ENCODE measurements at regions not wholly inside any gene's neighbourhood (a gene's known extent, or its start where the extent isn't known, plus 50 kb on each side); places are given as distances from the start of the nearest gene placed in this dataset.

GRCh38 chr12:124433879-124434278 lies 133.5 kb downstream of the NCOR2 start:
- Histone ChIP-seq H3K4me3 (ENCODE audit: low read depth in 1 of 5, low read length in 5 of 5) (no peak overlapping the region), H3K27ac (ENCODE audit: low read depth, low read length) (no peak overlapping the region), H3K4me1 (ENCODE audit: control insufficient read depth in 5 of 5, insufficient read depth in 5 of 5, low read length in 5 of 5) (peaks cover 3 to 34% (median 23%) of the 10 kb centered on the region in 5 donors), H3K27me3 (ENCODE audit: control insufficient read depth in 5 of 5, insufficient read depth in 4 of 5, low read length in 5 of 5) (no peaks in the 10 kb centered on the region), H3K9ac (ENCODE audit: low read length in 5 of 5) (no peak overlapping the region), H3K9me3 (ENCODE audit: control insufficient read depth in 5 of 5, low read length in 5 of 5) (no peaks in the 10 kb centered on the region), H3K36me3 (ENCODE audit: control insufficient read depth in 5 of 5, insufficient read depth in 5 of 5, low read length in 5 of 5) (peaks cover 0 to 69% (median 37%) of the 10 kb centered on the region in 5 donors)

GRCh38 chr12:124433147-124433874 lies 134.1 kb downstream of the NCOR2 start:
- Histone ChIP-seq H3K4me1 (ENCODE audit: control insufficient read depth in 5 of 5, insufficient read depth in 5 of 5, low read length in 5 of 5) (peaks cover 7 to 40% (median 29%) of the 10 kb centered on the region in 5 donors), H3K27ac (ENCODE audit: low read depth, low read length) (no peak overlapping the region), H3K27me3 (ENCODE audit: control insufficient read depth in 5 of 5, insufficient read depth in 4 of 5, low read length in 5 of 5) (no peaks in the 10 kb centered on the region), H3K9me3 (ENCODE audit: control insufficient read depth in 5 of 5, low read length in 5 of 5) (no peaks in the 10 kb centered on the region), H3K36me3 (ENCODE audit: control insufficient read depth in 5 of 5, insufficient read depth in 5 of 5, low read length in 5 of 5) (peaks cover 0 to 68% (median 37%) of the 10 kb centered on the region in 5 donors), H3K9ac (ENCODE audit: low read length in 5 of 5) (peak overlapping the region in 1 of 5 donors; percentile 28), H3K4me3 (ENCODE audit: low read depth in 1 of 5, low read length in 5 of 5) (no peak overlapping the region)

GRCh38 chr12:124432376-124432775 lies 135.0 kb downstream of the NCOR2 start:
- Histone ChIP-seq H3K9ac (ENCODE audit: low read length in 5 of 5) (no peak overlapping the region), H3K4me1 (ENCODE audit: control insufficient read depth in 5 of 5, insufficient read depth in 5 of 5, low read length in 5 of 5) (peaks cover 12 to 49% (median 38%) of the 10 kb centered on the region in 5 donors), H3K27ac (ENCODE audit: low read depth, low read length) (no peak overlapping the region), H3K9me3 (ENCODE audit: control insufficient read depth in 5 of 5, low read length in 5 of 5) (no peaks in the 10 kb centered on the region), H3K4me3 (ENCODE audit: low read depth in 1 of 5, low read length in 5 of 5) (no peak overlapping the region), H3K27me3 (ENCODE audit: control insufficient read depth in 5 of 5, insufficient read depth in 4 of 5, low read length in 5 of 5) (no peaks in the 10 kb centered on the region), H3K36me3 (ENCODE audit: control insufficient read depth in 5 of 5, insufficient read depth in 5 of 5, low read length in 5 of 5) (peaks cover 0 to 59% (median 34%) of the 10 kb centered on the region in 5 donors)

GRCh38 chr12:124431971-124432370 lies 135.4 kb downstream of the NCOR2 start:
- Histone ChIP-seq H3K9me3 (ENCODE audit: control insufficient read depth in 5 of 5, low read length in 5 of 5) (no peaks in the 10 kb centered on the region), H3K36me3 (ENCODE audit: control insufficient read depth in 5 of 5, insufficient read depth in 5 of 5, low read length in 5 of 5) (peaks cover 0 to 56% (median 30%) of the 10 kb centered on the region in 5 donors), H3K27ac (ENCODE audit: low read depth, low read length) (no peak overlapping the region), H3K4me3 (ENCODE audit: low read depth in 1 of 5, low read length in 5 of 5) (no peak overlapping the region), H3K9ac (ENCODE audit: low read length in 5 of 5) (no peak overlapping the region), H3K27me3 (ENCODE audit: control insufficient read depth in 5 of 5, insufficient read depth in 4 of 5, low read length in 5 of 5) (no peaks in the 10 kb centered on the region), H3K4me1 (ENCODE audit: control insufficient read depth in 5 of 5, insufficient read depth in 5 of 5, low read length in 5 of 5) (peaks cover 12 to 53% (median 42%) of the 10 kb centered on the region in 5 donors)

- Histone ChIP-seq H3K4me1 (ENCODE audit: control insufficient read depth in 5 of 5, insufficient read depth in 5 of 5, low read length in 5 of 5) (peaks cover 12 to 60% (median 48%) of the 10 kb centered on the region in 5 donors), H3K9me3 (ENCODE audit: control insufficient read depth in 5 of 5, low read length in 5 of 5) (no peaks in the 10 kb centered on the region), H3K9ac (ENCODE audit: low read length in 5 of 5) (no peak overlapping the region), H3K27me3 (ENCODE audit: control insufficient read depth in 5 of 5, insufficient read depth in 4 of 5, low read length in 5 of 5) (no peaks in the 10 kb centered on the region), H3K36me3 (ENCODE audit: control insufficient read depth in 5 of 5, insufficient read depth in 5 of 5, low read length in 5 of 5) (peaks cover 0 to 55% (median 36%) of the 10 kb centered on the region in 5 donors), H3K4me3 (ENCODE audit: low read depth in 1 of 5, low read length in 5 of 5) (no peak overlapping the region), H3K27ac (ENCODE audit: low read depth, low read length) (no peak overlapping the region)
Measured at GRCh38 chr12:124430491-124430890, 135.6 kb downstream of the RFLNA start.

GRCh38 chr12:124429535-124429934 lies 134.6 kb downstream of the RFLNA start:
- no peak overlapping the region for H3K9ac ChIP-seq (ENCODE audit: low read length in 5 of 5)
- no peak overlapping the region for H3K27ac ChIP-seq (ENCODE audit: low read depth, low read length)
- no peak overlapping the region for H3K4me3 ChIP-seq (ENCODE audit: low read depth in 1 of 5, low read length in 5 of 5)
- peaks cover 12 to 60% (median 48%) of the 10 kb centered on the region in 5 donors for H3K4me1 ChIP-seq (ENCODE audit: control insufficient read depth in 5 of 5, insufficient read depth in 5 of 5, low read length in 5 of 5)
- H3K36me3 ChIP-seq (ENCODE audit: control insufficient read depth in 5 of 5, insufficient read depth in 5 of 5, low read length in 5 of 5), result peaks cover 0 to 53% (median 41%) of the 10 kb centered on the region in 5 donors
- H3K9me3 ChIP-seq (ENCODE audit: control insufficient read depth in 5 of 5, low read length in 5 of 5), result no peaks in the 10 kb centered on the region
- H3K27me3 ChIP-seq (ENCODE audit: control insufficient read depth in 5 of 5, insufficient read depth in 4 of 5, low read length in 5 of 5), result no peaks in the 10 kb centered on the region

- Histone ChIP-seq H3K4me3 (ENCODE audit: low read depth in 1 of 5, low read length in 5 of 5) (no peak overlapping the region), H3K27me3 (ENCODE audit: control insufficient read depth in 5 of 5, insufficient read depth in 4 of 5, low read length in 5 of 5) (no peaks in the 10 kb centered on the region), H3K36me3 (ENCODE audit: control insufficient read depth in 5 of 5, insufficient read depth in 5 of 5, low read length in 5 of 5) (peaks cover 0 to 50% (median 45%) of the 10 kb centered on the region in 5 donors), H3K27ac (ENCODE audit: low read depth, low read length) (peak overlapping the region; percentile 16), H3K4me1 (ENCODE audit: control insufficient read depth in 5 of 5, insufficient read depth in 5 of 5, low read length in 5 of 5) (peaks cover 12 to 63% (median 50%) of the 10 kb centered on the region in 5 donors), H3K9me3 (ENCODE audit: control insufficient read depth in 5 of 5, low read length in 5 of 5) (no peaks in the 10 kb centered on the region), H3K9ac (ENCODE audit: low read length in 5 of 5) (peak overlapping the region in 1 of 5 donors; percentile 28)
Measured at GRCh38 chr12:124428792-124429281, 133.9 kb downstream of the RFLNA start.

GRCh38 chr12:124428136-124428791 lies 133.4 kb downstream of the RFLNA start:
- no peak overlapping the region for H3K4me3 ChIP-seq (ENCODE audit: low read depth in 1 of 5, low read length in 5 of 5)
- no peaks in the 10 kb centered on the region for H3K9me3 ChIP-seq (ENCODE audit: control insufficient read depth in 5 of 5, low read length in 5 of 5)
- H3K27me3 ChIP-seq (ENCODE audit: control insufficient read depth in 5 of 5, insufficient read depth in 4 of 5, low read length in 5 of 5), result no peaks in the 10 kb centered on the region
- peak overlapping the region in 1 of 5 donors; percentile 28 for H3K9ac ChIP-seq (ENCODE audit: low read length in 5 of 5)
- peaks cover 15 to 65% (median 52%) of the 10 kb centered on the region in 5 donors for H3K4me1 ChIP-seq (ENCODE audit: control insufficient read depth in 5 of 5, insufficient read depth in 5 of 5, low read length in 5 of 5)
- H3K36me3 ChIP-seq (ENCODE audit: control insufficient read depth in 5 of 5, insufficient read depth in 5 of 5, low read length in 5 of 5), result peaks cover 0 to 46% (median 45%) of the 10 kb centered on the region in 5 donors
- peak overlapping the region; percentile 16 for H3K27ac ChIP-seq (ENCODE audit: low read depth, low read length)

- peak overlapping the region; percentile 41 for H3K27ac ChIP-seq (ENCODE audit: low read depth, low read length)
- peaks cover 18 to 70% (median 58%) of the 10 kb centered on the region in 5 donors for H3K4me1 ChIP-seq (ENCODE audit: control insufficient read depth in 5 of 5, insufficient read depth in 5 of 5, low read length in 5 of 5)
- H3K27me3 ChIP-seq (ENCODE audit: control insufficient read depth in 5 of 5, insufficient read depth in 4 of 5, low read length in 5 of 5), result no peaks in the 10 kb centered on the region
- peak overlapping the region in 1 of 5 donors; percentile 37 for H3K4me3 ChIP-seq (ENCODE audit: low read depth in 1 of 5, low read length in 5 of 5)
- H3K9ac ChIP-seq (ENCODE audit: low read length in 5 of 5), result peak overlapping the region in 1 of 5 donors; percentile 28
- H3K9me3 ChIP-seq (ENCODE audit: control insufficient read depth in 5 of 5, low read length in 5 of 5), result no peaks in the 10 kb centered on the region
- H3K36me3 ChIP-seq (ENCODE audit: control insufficient read depth in 5 of 5, insufficient read depth in 5 of 5, low read length in 5 of 5), result peaks cover 0 to 47% (median 43%) of the 10 kb centered on the region in 5 donors
Measured at GRCh38 chr12:124426594-124427555, 132.0 kb downstream of the RFLNA start.
